ENCODE measurements at regions not wholly inside any gene's neighbourhood (a gene's known extent, or its start where the extent isn't known, plus 50 kb on each side); places are given as distances from the start of the nearest gene placed in this dataset.
"Not testable (repeated sequence)": the region's sequence is repeated elsewhere in the genome, so short reads cannot be mapped to it uniquely, and the experiment has no call there.

GRCh38 chr12:89289720-89290119 lies 62.6 kb downstream of the DUSP6 start:
- DNase-seq = no peak

- DNase-seq = no peak
These were observed 63.3 kb downstream of the DUSP6 start for GRCh38 chr12:89288959-89289358.

GRCh38 chr12:89286501-89286900 lies 65.8 kb downstream of the DUSP6 start:
- DNase-seq = no peak

GRCh38 chr12:89281539-89281867 lies 70.8 kb downstream of the DUSP6 start:
- DNase-seq = no peak

GRCh38 chr12:89280833-89281538 lies 71.3 kb downstream of the DUSP6 start:
- DNase-seq = no peak

- DNase-seq = no peak
These were observed 72.8 kb downstream of the DUSP6 start for GRCh38 chr12:89279499-89279898.

- no peak for DNase-seq
These were observed 73.4 kb downstream of the DUSP6 start for GRCh38 chr12:89278862-89279261.

- no peak for DNase-seq
These were observed 74.1 kb downstream of the DUSP6 start for GRCh38 chr12:89278169-89278568.

- DNase-seq = no peak
These were observed 75.4 kb downstream of the DUSP6 start for GRCh38 chr12:89276860-89277259.

GRCh38 chr12:89273525-89273924 lies 78.8 kb downstream of the DUSP6 start:
- DNase-seq = no peak

GRCh38 chr12:89270548-89270947 lies 81.8 kb downstream of the DUSP6 start:
- DNase-seq = no peak

GRCh38 chr12:89269174-89269573 lies 83.1 kb downstream of the DUSP6 start:
- no peak for DNase-seq

- DNase-seq = no peak
These were observed 84.9 kb downstream of the DUSP6 start for GRCh38 chr12:89267404-89267803.

- DNase-seq = not testable (repeated sequence)
These were observed 85.6 kb downstream of the DUSP6 start for GRCh38 chr12:89266574-89267188.

- DNase-seq = no peak
These were observed 87.5 kb downstream of the DUSP6 start for GRCh38 chr12:89264837-89265236.

- DNase-seq = no peak
These were observed 88.4 kb downstream of the DUSP6 start for GRCh38 chr12:89263900-89264299.

- DNase-seq = no peak
These were observed 89.3 kb downstream of the DUSP6 start for GRCh38 chr12:89262855-89263552.

- DNase-seq = no peak
These were observed 90.3 kb downstream of the DUSP6 start for GRCh38 chr12:89261982-89262381.

- no peak for DNase-seq
These were observed 91.3 kb downstream of the DUSP6 start for GRCh38 chr12:89260841-89261637.

- no peak for DNase-seq
These were observed 92.5 kb downstream of the DUSP6 start for GRCh38 chr12:89259821-89260220.

GRCh38 chr12:89258240-89258969 lies 93.9 kb downstream of the DUSP6 start:
- no peak for DNase-seq

GRCh38 chr12:89257340-89257739 lies 95.0 kb downstream of the DUSP6 start:
- DNase-seq = no peak

- DNase-seq = no peak
These were observed 96.2 kb downstream of the DUSP6 start for GRCh38 chr12:89256060-89256459.

Data from NCI-H1048 (cell line).